Hepatocyte (in vitro differentiated cells): ENCODE measurements at regions not wholly inside any gene's neighbourhood (a gene's known extent, or its start where the extent isn't known, plus 50 kb on each side); places are given as distances from the start of the nearest gene placed in this dataset.

Experiments
- CTCF ChIP-seq: fragments of 200-600 bp; sonication (generic); IDR thresholded peaks from 2 replicates; pipeline ENCODE4 v1.5.1; 2016; ENCODE audit warnings: antibody characterized with exemption, mild to moderate bottlenecking; ENCODE audit not compliant: poor library complexity
- EZH2 ChIP-seq: fragments of 200-600 bp; sonication (generic); IDR thresholded peaks from 2 replicates; pipeline ENCODE4 v1.6.1; 2016; ENCODE audit warnings: antibody characterized with exemption, mild to moderate bottlenecking, borderline replicate concordance

GRCh38 chr13:67752759-67753158 is 522.6 kb upstream of the PCDH9 start:
- TF ChIP-seq CTCF (no peak), EZH2 (no peak)
